Stimulated activated naive B cell treated with anti-CD40 and anti-IgM and Interleukin-4, amounts not matched to agents 10 μg/mL and 1 μg/mL and 100 μg/mL, for 72 hours (primary cell): ENCODE measurements at regions not wholly inside any gene's neighbourhood (a gene's known extent, or its start where the extent isn't known, plus 50 kb on each side); places are given as distances from the start of the nearest gene placed in this dataset.

ENCODE experiments used
- ATAC-seq, 2 donors: fragments of 150-1000 bp; cut with Tn5 transposase; replicated peaks; 2 replicates each; pipeline ENCODE4 v1.10.0; 2021; ENCODE audit warnings: moderate library complexity in 1 of 2
- DNase-seq: peaks from one replicate; pipeline ENCODE4 v3.0.0; 2021
- H3K27ac Mint-ChIP-seq: one replicate; pipeline ENCODE4 v1.8.0; 2022; ENCODE audit warnings: mild to moderate bottlenecking, mixed read lengths
- H3K27me3 Mint-ChIP-seq, 2 donors: one replicate each; pipeline ENCODE4 v1.8.0; 2022; ENCODE audit warnings: mixed read lengths in 2 of 2
- H3K36me3 Mint-ChIP-seq, 2 donors: one replicate each; pipeline ENCODE4 v1.8.0; 2022; ENCODE audit warnings: mixed read lengths in 2 of 2, mild to moderate bottlenecking in 1 of 2
- H3K4me1 Mint-ChIP-seq, 2 donors: one replicate each; pipeline ENCODE4 v1.8.0; 2022; ENCODE audit warnings: mixed read lengths in 2 of 2, mild to moderate bottlenecking in 1 of 2
- H3K4me3 Mint-ChIP-seq, 2 donors: one replicate each; pipeline ENCODE4 v1.8.0; 2022; ENCODE audit warnings: mild to moderate bottlenecking in 2 of 2, mixed read lengths in 2 of 2, moderate library complexity in 1 of 2
- H3K9me3 Mint-ChIP-seq, 2 donors: one replicate each; pipeline ENCODE4 v1.8.0; 2022; ENCODE audit warnings: mixed read lengths in 2 of 2, mild to moderate bottlenecking in 1 of 2

- H3K9me3 Mint-ChIP-seq: no peaks in the 10 kb centered on the region
- H3K4me1 Mint-ChIP-seq: no peaks in the 10 kb centered on the region
Measured at GRCh38 chr15:35209838-35210237, 124.7 kb upstream of the NANOGP8 start.

GRCh38 chr15:35208353-35208752 lies 123.3 kb upstream of the NANOGP8 start:
- no peak overlapping the region for H3K27ac Mint-ChIP-seq
- no peak for ATAC-seq
- no peaks in the 10 kb centered on the region for H3K9me3 Mint-ChIP-seq
- DNase-seq: no peak
- no peaks in the 10 kb centered on the region for H3K27me3 Mint-ChIP-seq
- H3K36me3 Mint-ChIP-seq: no peaks in the 10 kb centered on the region
- H3K4me1 Mint-ChIP-seq: no peaks in the 10 kb centered on the region
- no peak overlapping the region for H3K4me3 Mint-ChIP-seq

More at GRCh38 chr15:35209838-35210237, 124.7 kb upstream of the NANOGP8 start:
- no peaks in the 10 kb centered on the region for H3K36me3 Mint-ChIP-seq
- ATAC-seq: no peak
- no peak overlapping the region for H3K27ac Mint-ChIP-seq
- no peaks in the 10 kb centered on the region for H3K27me3 Mint-ChIP-seq
- no peak overlapping the region for H3K4me3 Mint-ChIP-seq
- DNase-seq: no peak

GRCh38 chr15:35206060-35206675 lies 121.1 kb upstream of the NANOGP8 start:
- ATAC-seq (no peak), DNase-seq (no peak)
- Mint-ChIP-seq H3K9me3 (no peaks in the 10 kb centered on the region), H3K4me3 (no peak overlapping the region), H3K27ac (no peak overlapping the region), H3K4me1 (no peaks in the 10 kb centered on the region), H3K36me3 (no peaks in the 10 kb centered on the region), H3K27me3 (no peaks in the 10 kb centered on the region)

- Mint-ChIP-seq H3K4me3 (no peak overlapping the region), H3K4me1 (no peaks in the 10 kb centered on the region), H3K9me3 (no peaks in the 10 kb centered on the region), H3K27me3 (no peaks in the 10 kb centered on the region), H3K27ac (no peak overlapping the region), H3K36me3 (no peaks in the 10 kb centered on the region)
- DNase-seq: no peak
- no peak for ATAC-seq
Measured at GRCh38 chr15:35198197-35198596, 113.1 kb upstream of the NANOGP8 start.

GRCh38 chr15:35197754-35198153 lies 112.7 kb upstream of the NANOGP8 start:
- Mint-ChIP-seq H3K4me1 (no peaks in the 10 kb centered on the region), H3K4me3 (no peak overlapping the region), H3K36me3 (no peaks in the 10 kb centered on the region), H3K27me3 (no peaks in the 10 kb centered on the region), H3K9me3 (peaks cover 0 to under 1% of the 10 kb centered on the region in 2 donors), H3K27ac (no peak overlapping the region)
- no peak for DNase-seq
- no peak for ATAC-seq

GRCh38 chr15:35197306-35197705 lies 112.2 kb upstream of the NANOGP8 start:
- H3K36me3 Mint-ChIP-seq: no peaks in the 10 kb centered on the region
- ATAC-seq (no peak), DNase-seq (no peak)
- H3K9me3 Mint-ChIP-seq: peaks cover 0 to 2% of the 10 kb centered on the region in 2 donors
- no peaks in the 10 kb centered on the region for H3K4me1 Mint-ChIP-seq
- no peaks in the 10 kb centered on the region for H3K27me3 Mint-ChIP-seq
- H3K27ac Mint-ChIP-seq: no peak overlapping the region
- no peak overlapping the region for H3K4me3 Mint-ChIP-seq

- Mint-ChIP-seq H3K4me3 (no peak overlapping the region), H3K4me1 (no peaks in the 10 kb centered on the region), H3K9me3 (peaks cover 6 to 7% of the 10 kb centered on the region in 2 donors), H3K36me3 (no peaks in the 10 kb centered on the region), H3K27ac (no peak overlapping the region), H3K27me3 (no peaks in the 10 kb centered on the region)
- DNase-seq: no peak
- no peak for ATAC-seq
Measured at GRCh38 chr15:35196273-35196672, 111.2 kb upstream of the NANOGP8 start.

- no peak for DNase-seq
- H3K36me3 Mint-ChIP-seq: no peaks in the 10 kb centered on the region
- H3K4me3 Mint-ChIP-seq: no peak overlapping the region
- H3K27ac Mint-ChIP-seq: no peak overlapping the region
- no peak for ATAC-seq
- no peaks in the 10 kb centered on the region for H3K27me3 Mint-ChIP-seq
- peaks cover 6 to 7% of the 10 kb centered on the region in 2 donors for H3K9me3 Mint-ChIP-seq
- H3K4me1 Mint-ChIP-seq: no peaks in the 10 kb centered on the region
Measured at GRCh38 chr15:35195649-35196048, 110.6 kb upstream of the NANOGP8 start.

- H3K4me1 Mint-ChIP-seq: no peaks in the 10 kb centered on the region
- ATAC-seq (no peak), DNase-seq (no peak)
- no peak overlapping the region for H3K4me3 Mint-ChIP-seq
- H3K27me3 Mint-ChIP-seq: no peaks in the 10 kb centered on the region
- peaks cover 7 to 8% of the 10 kb centered on the region in 2 donors for H3K9me3 Mint-ChIP-seq
- no peak overlapping the region for H3K27ac Mint-ChIP-seq
- H3K36me3 Mint-ChIP-seq: peaks cover 0 to 3% of the 10 kb centered on the region in 2 donors
Measured at GRCh38 chr15:35195031-35195430, 109.9 kb upstream of the NANOGP8 start.

- no peaks in the 10 kb centered on the region for H3K4me1 Mint-ChIP-seq
- DNase-seq (no peak), ATAC-seq (no peak)
- no peak overlapping the region for H3K27ac Mint-ChIP-seq
- H3K4me3 Mint-ChIP-seq: no peak overlapping the region
- H3K9me3 Mint-ChIP-seq: peaks cover 7 to 10% of the 10 kb centered on the region in 2 donors
- peaks cover 0 to 5% of the 10 kb centered on the region in 2 donors for H3K36me3 Mint-ChIP-seq
- H3K27me3 Mint-ChIP-seq: no peaks in the 10 kb centered on the region
Measured at GRCh38 chr15:35194296-35194695, 109.2 kb upstream of the NANOGP8 start.

GRCh38 chr15:35191783-35192182 lies 106.7 kb upstream of the NANOGP8 start:
- Mint-ChIP-seq H3K36me3 (peaks cover 0 to 5% of the 10 kb centered on the region in 2 donors), H3K4me3 (no peak overlapping the region), H3K9me3 (peaks cover 7 to 10% of the 10 kb centered on the region in 2 donors), H3K27ac (no peak overlapping the region), H3K4me1 (no peaks in the 10 kb centered on the region), H3K27me3 (no peaks in the 10 kb centered on the region)
- DNase-seq (no peak), ATAC-seq (no peak)

- Mint-ChIP-seq H3K27ac (no peak overlapping the region), H3K4me3 (no peak overlapping the region), H3K27me3 (peaks cover 0 to 5% of the 10 kb centered on the region in 2 donors), H3K9me3 (peaks cover 0 to 5% of the 10 kb centered on the region in 2 donors), H3K36me3 (peaks cover 0 to 5% of the 10 kb centered on the region in 2 donors), H3K4me1 (no peaks in the 10 kb centered on the region)
- DNase-seq (no peak), ATAC-seq (no peak)
Measured at GRCh38 chr15:35186346-35186745, 101.3 kb upstream of the NANOGP8 start.

- H3K27ac Mint-ChIP-seq: no peak overlapping the region
Measured at GRCh38 chr15:35184646-35185045, 99.6 kb upstream of the NANOGP8 start.

GRCh38 chr15:35182841-35183479 lies 97.9 kb upstream of the NANOGP8 start:
- no peaks in the 10 kb centered on the region for H3K4me1 Mint-ChIP-seq
- DNase-seq (no peak), ATAC-seq (peak; percentile 45 to 46)
- H3K4me3 Mint-ChIP-seq: no peak overlapping the region
- H3K27ac Mint-ChIP-seq: no peak overlapping the region
- no peaks in the 10 kb centered on the region for H3K9me3 Mint-ChIP-seq
- H3K36me3 Mint-ChIP-seq: no peaks in the 10 kb centered on the region
- H3K27me3 Mint-ChIP-seq: peaks cover 0 to 5% of the 10 kb centered on the region in 2 donors

More at GRCh38 chr15:35184646-35185045, 99.6 kb upstream of the NANOGP8 start:
- H3K36me3 Mint-ChIP-seq: no peaks in the 10 kb centered on the region
- H3K9me3 Mint-ChIP-seq: no peaks in the 10 kb centered on the region
- H3K27me3 Mint-ChIP-seq: peaks cover 0 to 5% of the 10 kb centered on the region in 2 donors
- H3K4me3 Mint-ChIP-seq: no peak overlapping the region
- DNase-seq: no peak
- no peaks in the 10 kb centered on the region for H3K4me1 Mint-ChIP-seq
- no peak for ATAC-seq

GRCh38 chr15:35181538-35181937 lies 96.4 kb upstream of the NANOGP8 start:
- no peak overlapping the region for H3K27ac Mint-ChIP-seq
- no peaks in the 10 kb centered on the region for H3K9me3 Mint-ChIP-seq
- peak; percentile 42 to 62 for ATAC-seq
- no peak overlapping the region for H3K4me3 Mint-ChIP-seq
- no peak for DNase-seq
- H3K27me3 Mint-ChIP-seq: peaks cover 0 to 5% of the 10 kb centered on the region in 2 donors
- no peaks in the 10 kb centered on the region for H3K4me1 Mint-ChIP-seq
- no peaks in the 10 kb centered on the region for H3K36me3 Mint-ChIP-seq
